ENCODE measurements at regions not wholly inside any gene's neighbourhood (a gene's known extent, or its start where the extent isn't known, plus 50 kb on each side); places are given as distances from the start of the nearest gene placed in this dataset.
"Not testable (repeated sequence)": the region's sequence is repeated elsewhere in the genome, so short reads cannot be mapped to it uniquely, and the experiment has no call there.

- no peak for FAIRE-seq
- DNase-seq (ENCODE audit: insufficient read length, low spot score), result no peak
Measured at GRCh38 chr16:59535298-59535697, 801.2 kb upstream of the GOT2 start.

- no peak for DNase-seq (ENCODE audit: insufficient read length, low spot score)
- FAIRE-seq, result no peak
Measured at GRCh38 chr16:59527206-59527997, 793.3 kb upstream of the GOT2 start.

- no peak for FAIRE-seq
- no peak for DNase-seq (ENCODE audit: insufficient read length, low spot score)
Measured at GRCh38 chr16:59522826-59523225, 788.7 kb upstream of the GOT2 start.

GRCh38 chr16:59518721-59519120 is 784.6 kb upstream of the GOT2 start:
- FAIRE-seq, result not testable (repeated sequence)

GRCh38 chr16:59514651-59515050 is 780.5 kb upstream of the GOT2 start:
- no peak for FAIRE-seq
- no peak for DNase-seq (ENCODE audit: insufficient read length, low spot score)

More at GRCh38 chr16:59518721-59519120, 784.6 kb upstream of the GOT2 start:
- DNase-seq (ENCODE audit: insufficient read length, low spot score), result not testable (repeated sequence)

- DNase-seq (ENCODE audit: insufficient read length, low spot score) (no peak), FAIRE-seq (no peak)
Measured at GRCh38 chr16:59510008-59510424, 775.9 kb upstream of the GOT2 start.

GRCh38 chr16:59500601-59501000 is 766.5 kb upstream of the GOT2 start:
- DNase-seq (ENCODE audit: insufficient read length, low spot score) (no peak), FAIRE-seq (no peak)

GRCh38 chr16:59487067-59487466 is 753.0 kb upstream of the GOT2 start:
- FAIRE-seq (no peak), DNase-seq (ENCODE audit: insufficient read length, low spot score) (no peak)

GRCh38 chr16:59484833-59485516 is 750.9 kb upstream of the GOT2 start:
- DNase-seq (ENCODE audit: insufficient read length, low spot score), result no peak
- no peak for FAIRE-seq

GRCh38 chr16:59478838-59479237 is 744.7 kb upstream of the GOT2 start:
- no peak for FAIRE-seq
- DNase-seq (ENCODE audit: insufficient read length, low spot score), result no peak

GRCh38 chr16:59470556-59470955 is 736.4 kb upstream of the GOT2 start:
- DNase-seq (ENCODE audit: insufficient read length, low spot score), result no peak
- no peak for FAIRE-seq

- FAIRE-seq (no peak), DNase-seq (ENCODE audit: insufficient read length, low spot score) (no peak)
Measured at GRCh38 chr16:59469266-59469665, 735.1 kb upstream of the GOT2 start.

GRCh38 chr16:59463776-59464175 is 729.7 kb upstream of the GOT2 start:
- no peak for FAIRE-seq
- no peak for DNase-seq (ENCODE audit: insufficient read length, low spot score)

GRCh38 chr16:59459806-59460205 is 725.7 kb upstream of the GOT2 start:
- FAIRE-seq (no peak), DNase-seq (ENCODE audit: insufficient read length, low spot score) (no peak)

- DNase-seq (ENCODE audit: insufficient read length, low spot score) (no peak), FAIRE-seq (no peak)
Measured at GRCh38 chr16:59455497-59455896, 721.4 kb upstream of the GOT2 start.

- not testable (repeated sequence) for DNase-seq (ENCODE audit: insufficient read length, low spot score); FAIRE-seq
Measured at GRCh38 chr16:59450513-59450912, 716.4 kb upstream of the GOT2 start.

- FAIRE-seq (no peak), DNase-seq (ENCODE audit: insufficient read length, low spot score) (no peak)
Measured at GRCh38 chr16:59440502-59440901, 706.4 kb upstream of the GOT2 start.

- FAIRE-seq, result no peak
Measured at GRCh38 chr16:59432896-59433295, 698.8 kb upstream of the GOT2 start.

GRCh38 chr16:59432276-59432675 is 698.2 kb upstream of the GOT2 start:
- FAIRE-seq, result no peak
- no peak for DNase-seq (ENCODE audit: insufficient read length, low spot score)

More at GRCh38 chr16:59432896-59433295, 698.8 kb upstream of the GOT2 start:
- DNase-seq (ENCODE audit: insufficient read length, low spot score), result no peak

GRCh38 chr16:59424714-59425273 is 690.7 kb upstream of the GOT2 start:
- DNase-seq (ENCODE audit: insufficient read length, low spot score), result no peak
- no peak for FAIRE-seq

- DNase-seq (ENCODE audit: insufficient read length, low spot score) (no peak), FAIRE-seq (no peak)
Measured at GRCh38 chr16:59411961-59412841, 678.1 kb upstream of the GOT2 start.
